HL-60 (cell line): ENCODE measurements at regions not wholly inside any gene's neighbourhood (a gene's known extent, or its start where the extent isn't known, plus 50 kb on each side); places are given as distances from the start of the nearest gene placed in this dataset.

Experiments
- POLR2AphosphoS5 ChIP-seq: IDR thresholded peaks from 2 replicates; pipeline ENCODE4 v1.6.1; 2012; ENCODE audit warnings: low read depth
- TF ChIP-seq, protein P1 (sequence below): IDR thresholded peaks from one replicate; pipeline ENCODE4 v1.5.1; 2011; ENCODE audit warnings: low read length, control low read depth, inconsistent platforms; ENCODE audit not compliant: insufficient read depth

DNA sequence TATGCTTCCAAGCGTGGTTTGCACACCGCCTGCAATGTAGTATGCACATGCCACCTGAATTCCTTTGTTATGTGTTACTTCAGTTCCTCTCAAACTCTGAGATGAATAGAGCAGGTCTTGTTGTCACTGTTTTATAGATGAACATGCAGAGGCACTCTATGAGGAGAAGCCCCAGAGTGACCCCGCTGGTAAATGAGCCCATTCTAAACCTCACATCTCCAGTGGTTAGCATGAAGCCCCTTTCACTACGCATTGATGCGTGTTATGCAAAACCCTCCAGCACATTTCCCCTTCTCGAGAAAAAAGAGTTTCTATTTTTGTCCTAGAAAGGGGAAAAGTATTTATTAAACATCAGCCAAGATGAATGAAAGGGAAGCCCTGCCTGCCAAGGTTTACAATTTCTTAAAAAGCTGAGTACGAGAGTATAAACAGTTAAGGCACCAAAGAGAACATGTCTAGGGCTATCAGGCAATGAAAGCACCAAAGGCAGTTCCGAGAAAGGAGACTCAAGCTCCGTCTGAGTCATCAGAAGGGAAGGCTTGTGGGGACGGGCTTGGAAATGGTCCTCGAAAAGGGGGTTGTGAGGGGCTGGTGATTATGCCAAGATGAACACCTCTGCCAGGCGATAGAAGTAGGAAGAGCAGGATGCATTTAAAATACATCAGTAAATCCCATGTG lies 58.7 kb upstream of the PFKP start:
- TF ChIP-seq, protein P1, sequence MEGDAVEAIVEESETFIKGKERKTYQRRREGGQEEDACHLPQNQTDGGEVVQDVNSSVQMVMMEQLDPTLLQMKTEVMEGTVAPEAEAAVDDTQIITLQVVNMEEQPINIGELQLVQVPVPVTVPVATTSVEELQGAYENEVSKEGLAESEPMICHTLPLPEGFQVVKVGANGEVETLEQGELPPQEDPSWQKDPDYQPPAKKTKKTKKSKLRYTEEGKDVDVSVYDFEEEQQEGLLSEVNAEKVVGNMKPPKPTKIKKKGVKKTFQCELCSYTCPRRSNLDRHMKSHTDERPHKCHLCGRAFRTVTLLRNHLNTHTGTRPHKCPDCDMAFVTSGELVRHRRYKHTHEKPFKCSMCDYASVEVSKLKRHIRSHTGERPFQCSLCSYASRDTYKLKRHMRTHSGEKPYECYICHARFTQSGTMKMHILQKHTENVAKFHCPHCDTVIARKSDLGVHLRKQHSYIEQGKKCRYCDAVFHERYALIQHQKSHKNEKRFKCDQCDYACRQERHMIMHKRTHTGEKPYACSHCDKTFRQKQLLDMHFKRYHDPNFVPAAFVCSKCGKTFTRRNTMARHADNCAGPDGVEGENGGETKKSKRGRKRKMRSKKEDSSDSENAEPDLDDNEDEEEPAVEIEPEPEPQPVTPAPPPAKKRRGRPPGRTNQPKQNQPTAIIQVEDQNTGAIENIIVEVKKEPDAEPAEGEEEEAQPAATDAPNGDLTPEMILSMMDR, result no peak
- no peak for TF ChIP-seq POLR2AphosphoS5
